Stimulated activated CD8-positive, alpha-beta memory T cell treated with anti-CD3 and anti-CD28 coated beads, Interleukin-7, amount 100 ng/mL, for 48 hours (primary cell): ENCODE measurements at regions not wholly inside any gene's neighbourhood (a gene's known extent, or its start where the extent isn't known, plus 50 kb on each side); places are given as distances from the start of the nearest gene placed in this dataset.

Source experiments
- DNase-seq, 2 donors: peaks; one replicate each; pipeline ENCODE4 v3.0.0-alpha.2; 2020; ENCODE audit warnings: low read depth in 1 of 2; ENCODE audit errors: extremely low read depth in 1 of 2

DNA sequence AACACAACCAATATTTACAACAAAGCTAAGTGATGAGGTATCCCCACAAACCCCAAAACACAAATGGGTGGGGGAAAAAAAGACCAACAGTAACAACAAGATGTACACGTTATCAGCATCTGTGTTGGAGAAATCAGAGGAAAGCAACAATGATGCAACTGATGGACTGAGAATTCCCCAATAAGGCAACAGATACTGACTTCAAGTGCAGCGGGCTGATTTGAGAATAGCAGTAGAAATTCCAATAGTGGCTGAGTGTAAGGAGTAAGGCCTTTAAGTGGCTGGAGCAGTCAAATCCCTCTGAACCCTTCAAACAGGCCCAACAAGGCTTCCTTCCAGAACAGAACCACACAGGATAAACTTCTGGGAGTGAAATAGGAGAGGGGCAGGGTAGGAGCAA lies 97.6 kb downstream of the TM2D1 start:
- DNase-seq = no peak

DNA sequence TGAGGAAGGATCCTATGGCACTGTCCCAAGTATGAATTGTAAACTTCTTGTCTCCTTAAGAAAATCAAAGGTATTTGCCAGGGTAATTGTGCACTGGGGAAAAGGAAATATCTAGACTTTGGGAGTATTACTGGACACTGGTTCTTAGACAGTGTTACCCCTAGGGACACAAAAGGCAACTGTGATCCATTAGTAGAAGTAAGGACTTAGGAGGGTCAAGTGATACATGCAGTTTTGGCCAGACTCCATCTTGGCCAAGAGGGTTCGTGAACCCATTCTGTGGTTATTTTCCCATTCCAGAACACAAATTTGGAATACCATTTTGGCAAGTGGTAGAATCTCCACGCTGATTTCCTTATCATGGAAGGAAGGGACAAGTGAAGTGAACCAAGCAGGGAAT lies 98.1 kb downstream of the TM2D1 start:
- DNase-seq = no peak

GRCh38 chr1:61623852-61624251 lies 101.1 kb downstream of the TM2D1 start:
- no peak for DNase-seq

DNA sequence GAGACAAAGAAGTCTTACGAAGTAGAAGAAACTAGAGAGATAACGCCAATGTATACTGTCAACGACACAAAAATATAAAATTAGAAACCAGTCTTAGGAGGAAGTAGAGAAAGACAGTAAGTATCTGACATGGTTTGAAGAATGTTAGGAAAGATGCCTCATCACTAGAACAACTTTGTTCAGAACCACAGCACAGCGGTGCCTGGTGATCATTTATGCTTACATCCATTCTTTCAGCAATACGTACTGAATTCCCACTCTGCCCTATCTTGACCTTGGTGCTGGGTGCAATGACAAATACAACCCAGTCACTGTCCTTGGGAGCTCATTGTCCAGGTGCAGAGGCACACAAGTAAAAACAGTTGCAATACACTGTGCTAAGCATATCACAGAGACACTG lies 104.4 kb downstream of the TM2D1 start:
- no peak for DNase-seq

DNA sequence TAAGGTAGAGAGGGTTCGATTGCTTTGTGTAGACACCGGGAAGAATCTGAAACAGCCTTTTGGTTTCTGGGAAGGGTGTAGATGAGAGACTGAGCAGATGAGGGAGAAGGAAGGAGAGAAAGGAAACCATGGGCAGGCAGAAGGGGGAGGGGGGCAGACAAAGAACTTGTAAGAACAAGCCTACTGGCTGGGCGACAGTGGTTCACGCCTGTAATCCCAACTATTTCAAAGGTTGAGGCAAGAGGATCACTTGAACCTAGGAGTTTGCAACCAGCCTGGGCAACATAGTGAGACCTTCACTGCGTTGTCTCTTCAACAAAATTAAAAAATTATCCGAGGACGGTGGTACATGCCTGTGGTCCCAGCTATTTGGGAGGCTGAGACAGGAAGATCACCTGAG lies 106.2 kb downstream of the TM2D1 start:
- no peak for DNase-seq

DNA sequence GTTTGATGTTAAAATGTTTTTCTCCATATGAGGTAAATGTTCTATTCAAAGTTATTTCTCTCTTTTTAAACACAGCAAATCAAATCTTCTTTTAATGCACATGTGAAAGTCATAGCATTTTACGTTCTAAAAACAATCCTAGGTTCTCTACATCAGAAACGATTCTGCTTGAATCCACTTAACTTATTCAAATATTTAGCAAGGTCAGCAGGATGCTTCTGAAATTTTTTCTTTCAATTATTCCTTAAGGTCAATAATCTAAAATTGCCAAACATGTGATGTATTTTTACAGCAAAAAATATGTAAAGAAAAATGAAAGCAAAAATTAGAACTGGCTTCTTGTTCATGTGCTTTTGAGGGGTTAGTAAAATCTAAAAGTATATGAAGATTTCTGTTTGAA lies 106.7 kb downstream of the TM2D1 start:
- no peak for DNase-seq

DNA sequence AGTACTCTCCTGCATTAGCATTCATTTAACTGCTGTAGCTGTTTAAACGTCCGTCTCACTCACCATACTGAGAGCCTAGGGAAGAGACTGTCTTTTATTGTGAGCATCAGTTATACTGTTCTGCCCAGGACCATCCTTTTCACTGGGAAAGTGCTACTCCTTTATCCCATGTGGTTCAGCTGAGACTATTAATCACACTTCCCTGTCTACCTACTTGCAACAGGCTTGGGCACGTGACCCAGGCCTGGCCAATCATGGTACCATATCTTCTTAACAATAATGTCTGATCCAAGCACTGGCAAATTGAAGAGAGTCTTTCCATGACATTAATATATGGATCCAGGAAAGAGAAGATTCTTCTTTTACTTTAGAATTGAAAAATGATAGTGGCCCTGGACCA lies 108.1 kb downstream of the TM2D1 start:
- DNase-seq = no peak

DNA sequence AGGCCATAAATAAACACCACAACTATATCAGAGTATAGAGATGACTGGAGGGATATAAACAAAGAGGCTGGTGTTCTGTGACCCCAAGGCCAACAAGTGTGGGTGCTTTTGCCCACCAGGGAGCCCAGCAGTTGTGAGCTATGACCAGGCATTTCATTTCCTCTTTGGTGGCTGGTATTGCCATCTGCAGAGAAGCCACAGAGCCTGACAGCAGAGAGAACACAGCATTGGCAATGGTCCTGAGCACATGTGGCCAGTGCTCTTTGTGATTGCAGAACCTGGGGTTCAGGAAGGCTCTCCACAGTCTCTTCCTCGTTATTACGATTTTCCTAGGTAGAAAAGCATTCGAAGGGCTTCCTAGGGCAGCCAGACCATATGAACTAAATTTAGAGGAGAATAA lies 112.3 kb downstream of the TM2D1 start:
- DNase-seq = no peak

- DNase-seq = no peak
Observed at GRCh38 chr1:61609040-61609439, 115.9 kb downstream of the TM2D1 start.

GRCh38 chr1:61607448-61607847 lies 117.5 kb downstream of the TM2D1 start:
- DNase-seq = no peak

DNA sequence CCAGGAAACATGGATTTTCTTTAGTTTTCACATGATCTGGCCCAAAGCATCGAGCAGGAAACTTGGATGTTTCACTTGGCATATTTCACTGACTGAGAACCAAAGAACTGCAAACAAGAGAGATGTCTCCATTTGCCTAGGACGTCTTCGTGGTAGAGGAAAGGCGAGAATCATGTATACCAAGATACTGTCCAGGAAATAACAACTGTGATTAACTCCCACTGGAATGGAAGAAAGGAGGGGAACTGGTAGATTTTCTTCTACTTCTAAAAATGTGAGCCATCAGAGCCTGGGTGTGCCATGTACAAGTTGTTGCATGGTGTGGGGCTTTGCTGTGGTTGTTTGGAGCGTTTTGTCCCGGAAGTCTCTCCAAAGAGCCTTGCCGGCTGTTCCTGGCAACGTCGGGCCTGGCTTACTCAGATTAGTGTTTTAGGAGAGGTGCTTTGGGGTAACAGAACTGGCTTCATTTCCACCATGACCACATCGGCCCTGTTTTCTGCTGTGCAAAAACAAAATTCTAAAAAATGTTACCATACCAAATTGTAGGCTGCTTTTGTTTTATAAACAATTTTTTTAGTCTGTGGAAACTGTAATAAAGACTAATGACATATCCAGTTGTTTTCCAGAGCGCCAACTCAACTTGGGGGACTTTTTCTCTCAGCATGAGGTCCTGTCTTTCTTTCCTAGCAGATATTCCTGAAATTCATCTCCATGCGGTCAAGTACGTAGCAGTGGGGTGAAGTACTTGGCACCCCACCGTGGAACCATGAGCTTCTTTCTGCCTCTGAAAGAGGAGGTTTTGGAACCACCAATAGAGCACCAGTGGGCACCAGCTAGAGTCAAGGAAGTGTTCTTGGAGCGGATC lies 118.3 kb downstream of the TM2D1 start:
- no peak for DNase-seq

DNA sequence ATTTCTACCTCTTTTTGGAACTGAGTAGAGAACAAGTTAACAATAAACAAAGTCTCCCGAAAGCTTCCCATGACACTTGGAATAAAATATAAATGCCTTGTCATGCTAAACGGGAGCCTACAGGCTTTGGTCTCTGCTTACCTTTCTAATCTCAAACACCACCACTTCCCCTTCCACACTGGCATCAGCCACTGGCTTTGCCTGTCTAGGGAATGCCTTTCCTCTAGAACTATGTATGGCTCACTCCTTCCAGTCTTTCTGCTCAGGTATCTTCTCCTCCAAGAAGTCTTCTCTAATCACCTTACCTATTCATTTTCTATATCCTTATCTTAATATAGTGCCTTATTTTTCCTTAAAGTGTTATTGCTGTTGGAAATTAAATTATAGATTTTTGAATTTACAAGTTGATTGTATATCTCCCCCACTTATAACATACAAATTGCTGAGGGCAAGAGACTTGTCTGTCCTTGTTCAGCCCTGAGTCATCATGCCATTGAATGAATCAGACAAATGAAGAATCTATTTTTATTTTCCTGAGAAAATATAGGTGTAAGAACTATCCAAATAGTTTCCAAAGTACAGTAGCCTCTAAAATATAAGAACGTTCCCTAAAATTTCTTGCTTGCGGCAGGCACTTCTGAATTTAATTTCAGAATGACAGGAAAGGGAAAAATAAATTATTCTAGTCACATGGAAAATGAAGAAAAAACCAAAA lies 119.2 kb downstream of the TM2D1 start:
- DNase-seq = no peak

DNA sequence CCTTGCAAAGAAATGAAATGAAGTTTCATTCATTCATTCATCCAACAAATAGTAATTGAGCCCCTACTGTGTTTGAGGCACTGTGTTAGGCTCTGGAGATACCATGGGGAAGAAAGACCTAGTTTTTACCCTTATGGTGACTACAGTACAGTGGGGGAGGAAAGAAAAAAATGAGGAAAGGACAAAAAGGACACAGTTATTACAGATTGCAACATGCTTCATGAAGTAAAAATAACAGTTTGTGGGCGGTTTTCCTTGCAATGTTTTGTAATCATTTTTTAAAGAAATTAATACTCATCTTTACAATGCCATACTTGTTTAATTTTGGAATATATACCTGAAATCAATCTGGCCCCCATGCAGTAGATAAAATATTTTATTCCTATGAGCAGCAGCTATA lies 120.3 kb downstream of the TM2D1 start:
- no peak for DNase-seq

- no peak for DNase-seq
Observed at GRCh38 chr1:61604261-61604660, 120.7 kb downstream of the TM2D1 start.

DNA sequence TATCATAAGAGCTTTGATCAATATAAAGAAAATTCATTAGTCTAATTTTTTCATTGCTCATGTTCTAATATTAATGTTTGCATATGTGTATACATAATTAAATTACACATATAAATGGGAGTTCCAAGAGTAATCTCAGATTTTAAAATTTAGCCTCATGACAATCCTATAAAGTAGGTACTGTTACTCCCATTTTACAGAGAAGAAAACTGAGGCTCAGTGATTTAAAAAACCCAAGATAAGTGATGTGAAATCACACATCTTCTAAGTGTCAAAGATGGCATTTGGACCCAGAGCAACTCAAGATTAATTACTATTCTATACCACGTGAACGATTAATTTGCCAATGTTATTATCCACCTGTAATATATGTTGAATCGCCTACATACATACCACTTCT lies 122.3 kb downstream of the TM2D1 start:
- DNase-seq = no peak

- no peak for DNase-seq
Observed at GRCh38 chr1:61597601-61598000, 127.3 kb downstream of the TM2D1 start.

DNA sequence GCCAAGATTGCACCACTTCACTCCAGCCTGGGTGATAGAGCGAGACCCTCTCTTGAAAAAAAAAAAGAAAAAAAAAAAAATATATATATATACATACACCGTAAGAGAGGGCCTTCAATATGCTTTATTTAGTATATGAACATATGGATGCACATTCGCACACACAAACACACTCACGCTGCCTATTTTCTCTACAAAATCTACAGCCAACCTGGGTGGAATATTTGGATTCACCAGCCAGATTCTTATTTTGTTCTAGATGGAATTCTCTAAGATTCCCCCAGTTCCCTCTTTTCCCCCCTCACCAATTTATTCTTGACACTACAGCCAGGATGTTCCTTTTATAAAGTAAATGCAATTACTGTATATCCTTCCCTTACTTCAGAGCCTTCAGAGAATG lies 131.6 kb downstream of the TM2D1 start:
- DNase-seq = no peak

GRCh38 chr1:61591351-61591750 lies 133.6 kb downstream of the TM2D1 start:
- no peak for DNase-seq

DNA sequence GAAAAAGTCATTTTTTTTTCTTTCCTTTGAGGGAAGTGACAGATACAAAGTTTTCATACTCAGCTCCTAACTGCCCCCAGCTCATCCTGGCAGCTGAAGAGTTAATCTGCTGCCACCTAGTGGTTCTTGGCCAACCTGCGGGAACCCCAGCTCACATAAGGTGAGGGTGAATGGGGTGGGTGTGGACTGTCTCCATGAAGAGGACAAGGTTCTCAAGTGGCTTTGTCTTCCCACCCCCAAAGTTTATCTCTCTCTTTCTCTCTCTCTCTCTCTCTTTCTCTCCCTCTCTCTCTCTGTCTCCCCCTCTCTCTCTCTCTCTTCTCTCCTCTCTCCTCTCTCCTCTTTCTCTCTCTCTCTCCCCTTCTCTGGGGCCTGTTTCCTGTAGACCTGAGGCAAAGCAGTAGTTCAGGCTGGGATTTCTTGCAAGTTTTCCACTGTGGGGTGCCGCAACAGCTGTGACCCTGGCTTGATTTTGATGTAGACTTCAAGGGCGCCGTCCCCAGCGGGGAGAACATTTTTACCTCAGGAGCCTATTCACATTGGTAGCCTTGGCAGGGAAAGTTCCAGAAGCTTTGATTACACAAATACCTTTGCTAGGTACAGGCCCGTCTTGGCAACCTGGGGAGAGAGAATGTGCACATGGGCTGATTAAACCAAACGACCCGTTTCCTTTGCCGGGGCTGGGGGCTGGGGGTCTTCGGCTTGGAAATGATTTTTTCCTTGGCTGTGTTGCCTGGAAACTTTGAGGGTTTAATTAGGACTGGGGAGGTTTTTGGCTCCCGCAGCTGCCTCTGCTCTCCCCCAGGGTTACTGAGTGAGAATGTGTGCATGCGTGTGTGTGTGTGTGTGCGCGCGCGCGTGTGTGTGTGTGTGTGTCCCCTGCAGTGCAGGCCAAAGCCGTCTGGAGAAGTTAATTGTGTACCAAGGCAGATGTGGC lies 135.9 kb downstream of the TM2D1 start:
- peak; percentile 26 for DNase-seq

DNA sequence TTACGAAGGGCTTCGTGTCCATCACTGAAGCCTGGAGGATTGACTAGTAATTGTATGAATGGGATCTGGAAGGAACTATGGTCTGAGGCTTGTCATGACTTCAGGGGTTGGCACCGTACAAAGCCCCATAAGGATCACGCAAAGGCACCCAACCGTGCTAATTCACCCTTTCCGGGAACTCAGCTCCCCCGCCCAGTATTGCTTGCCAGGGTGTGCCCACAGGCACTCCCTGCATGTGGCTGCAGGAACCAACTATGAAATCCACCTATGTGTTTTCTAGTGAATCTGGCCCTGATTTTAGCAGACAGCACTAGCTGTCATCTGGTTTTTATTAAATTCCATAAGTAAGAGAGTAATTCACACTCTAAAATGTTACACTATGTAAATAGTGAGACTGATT lies 139.2 kb downstream of the TM2D1 start:
- DNase-seq = no peak

- no peak for DNase-seq
Observed at GRCh38 chr1:61583703-61584102, 141.2 kb downstream of the TM2D1 start.
